GM12878 (cell line): ENCODE measurements at regions not wholly inside any gene's neighbourhood (a gene's known extent, or its start where the extent isn't known, plus 50 kb on each side); places are given as distances from the start of the nearest gene placed in this dataset.

ENCODE experiments used
- ATAC-seq: fragments of 200-7000 bp; cut with Tn5 transposase; 3 replicates; pipeline ENCODE4 v1.9.1; 2020; ENCODE audit warnings: mild to moderate bottlenecking, moderate library complexity
- BruUV-seq: library from RNA; stranded (reverse); fragments of 400-500 nt; replicated peaks from 2 replicates; lab custom pipeline; 2021; lab: Mats Ljungman, UMichigan
- CTCF ChIA-PET: fragments of 300-600 bp; sonication (Branson Sonifier 250); formaldehyde crosslinking; extraction: SDS; loops from one replicate; lab custom pipeline; 2021; ENCODE audit warnings: inconsistent platforms; lab: Yijun Ruan, JAX
- POLR2A ChIA-PET: fragments of 350-600 bp; formaldehyde crosslinking; extraction: SDS; loops from one replicate; lab custom pipeline; 2021; ENCODE audit warnings: inconsistent platforms; lab: Charles Lee
- RAD21 ChIA-PET: fragments of 300-600 bp; sonication (Branson Sonifier 250); formaldehyde crosslinking; loops from one replicate; lab custom pipeline; 2023; ENCODE audit warnings: antibody characterized with exemption; ENCODE audit not compliant: unreplicated experiment; lab: Charles Lee
- SMC1A ChIA-PET: fragments of 300-600 bp; sonication (Branson Sonifier 250); formaldehyde crosslinking; loops from one replicate; lab custom pipeline; 2023; ENCODE audit not compliant: unreplicated experiment, uncharacterized antibody; lab: Charles Lee
- DNase-seq: peaks from one replicate; pipeline ENCODE4 v3.0.0-alpha.2; 2011; ENCODE audit warnings: low read depth, low spot score
- FAIRE-seq: peaks from 3 replicates; lab custom pipeline; 2011; peaks lifted over from hg19 to GRCh38; lab: Jason Lieb, UNC
- H2AFZ ChIP-seq: 2 replicates; pipeline ENCODE4 v1.6.0; 2011; ENCODE audit warnings: low read depth, low read length, control low read depth; ENCODE audit not compliant: control insufficient read depth
- H3K27ac ChIP-seq: 2 replicates; pipeline ENCODE4 v1.5.1; 2011; ENCODE audit warnings: control low read depth; ENCODE audit not compliant: control insufficient read depth, insufficient read depth
- H3K27me3 ChIP-seq, 2 experiments: replicated peaks in 1 of 2; 2 replicates each; pipeline versions ENCODE4 v1.6.0 to v1.6.1; 2011; ENCODE audit warnings: low read length in 1 of 2; ENCODE audit not compliant: control insufficient read depth in 2 of 2, insufficient read depth in 2 of 2
- H3K36me3 ChIP-seq, 2 experiments: 2 replicates each; pipeline ENCODE4 v1.5.1; 2011; ENCODE audit warnings: low read length in 1 of 2; ENCODE audit not compliant: control insufficient read depth in 2 of 2, insufficient read depth in 2 of 2
- H3K4me1 ChIP-seq: 2 replicates; pipeline ENCODE4 v1.6.1; 2011; ENCODE audit warnings: mild to moderate bottlenecking, low read length, moderate library complexity, mixed read lengths; ENCODE audit not compliant: control insufficient read depth, insufficient read depth
- H3K4me2 ChIP-seq: 2 replicates; pipeline ENCODE4 v1.6.0; 2011; ENCODE audit warnings: control low read depth; ENCODE audit not compliant: control insufficient read depth, insufficient read depth
- H3K4me3 ChIP-seq: fragments of 200-600 bp; sonication (generic); 2 replicates; pipeline ENCODE4 v1.5.1; 2016
- H3K79me2 ChIP-seq: 2 replicates; pipeline ENCODE4 v1.6.0; 2011; ENCODE audit warnings: low read length; ENCODE audit not compliant: control insufficient read depth, insufficient read depth
- H3K9ac ChIP-seq: 2 replicates; pipeline ENCODE4 v1.8.0; 2011; ENCODE audit warnings: low read length, control low read depth, mixed read lengths; ENCODE audit not compliant: control insufficient read depth, insufficient read depth
- H3K9me3 ChIP-seq: replicated peaks from 3 replicates; pipeline ENCODE4 v1.5.1; 2011; ENCODE audit warnings: mild to moderate bottlenecking, low read length; ENCODE audit not compliant: control insufficient read depth, insufficient read depth
- H4K20me1 ChIP-seq: 2 replicates; pipeline ENCODE4 v1.6.0; 2011; ENCODE audit not compliant: control insufficient read depth, insufficient read depth
- GABPA ChIP-seq: IDR thresholded peaks from 2 replicates; pipeline ENCODE4 v1.6.1; 2014; ENCODE audit warnings: antibody characterized with exemption, low read depth, mild to moderate bottlenecking, inconsistent platforms
- HDGF ChIP-seq: fragments of 450-650 bp; IDR thresholded peaks from 2 replicates; pipeline ENCODE4 v1.6.1; 2016; ENCODE audit warnings: antibody characterized with exemption
- KAT2A ChIP-seq: conservative IDR thresholded peaks from 2 replicates; pipeline ENCODE4 v1.6.1; 2011; ENCODE audit warnings: low read depth, low read length; ENCODE audit not compliant: control insufficient read depth
- NFIC ChIP-seq: IDR thresholded peaks from 2 replicates; pipeline ENCODE4 v1.6.1; 2012; ENCODE audit warnings: low read depth, mild to moderate bottlenecking, inconsistent platforms, low read length, moderate library complexity
- NR2C1 ChIP-seq: fragments of 450-650 bp; IDR thresholded peaks from 2 replicates; pipeline ENCODE4 v1.6.1; 2017; ENCODE audit warnings: antibody characterized with exemption, mild to moderate bottlenecking, moderate library complexity
- RFX5 ChIP-seq: IDR thresholded peaks from 2 replicates; pipeline ENCODE4 v1.6.1; 2011; ENCODE audit warnings: low read depth, low read length, improper control_type of control experiment
- RUNX3 ChIP-seq: IDR thresholded peaks from 2 replicates; pipeline ENCODE4 v1.6.1; 2012; ENCODE audit warnings: low read length, inconsistent platforms
- SUPT20H ChIP-seq: IDR thresholded peaks from 2 replicates; pipeline ENCODE4 v1.6.1; 2011; ENCODE audit warnings: low read depth, mild to moderate bottlenecking, low read length, moderate library complexity, borderline replicate concordance; ENCODE audit not compliant: control insufficient read depth
- TAF1 ChIP-seq: IDR thresholded peaks from 2 replicates; pipeline ENCODE4 v1.6.1; 2011; ENCODE audit warnings: mild to moderate bottlenecking, low read depth, low read length, borderline replicate concordance
- ZBED1 ChIP-seq: IDR thresholded peaks from 2 replicates; pipeline ENCODE4 v1.6.1; 2016; ENCODE audit warnings: borderline replicate concordance
- WGBS: methylation state at CpG from one replicate; pipeline ENCODE4 v1.1.6; 2016; ENCODE audit warnings: low lambda C conversion rate; ENCODE audit not compliant: insufficient replicate concordance, insufficient coverage; ENCODE audit errors: missing lambda C conversion rate; 5-methylcytosine and 5-hydroxymethylcytosine counted together
- in situ Hi-C: fragments of 300-500 bp; cut with MboI; formaldehyde crosslinking; loops from 9 replicates; pipeline ENCODE4 v1.14.3; 2018; ENCODE audit warnings: mixed read lengths
- intact Hi-C: fragments of 100-400 bp; cut with micrococcal nuclease; formaldehyde crosslinking; loops from one replicate; pipeline ENCODE4 v1.14.2; 2022; ENCODE audit not compliant: unreplicated experiment
- TF ChIP-seq, protein P1 (sequence below): fragments of 450-650 bp; IDR thresholded peaks from 2 replicates; pipeline ENCODE4 v1.6.1; 2017; ENCODE audit warnings: mild to moderate bottlenecking, low read depth, inconsistent platforms; ENCODE audit not compliant: poor library complexity, severe bottlenecking
- TF ChIP-seq, protein P2 (sequence below): fragments of 450-650 bp; IDR thresholded peaks from 2 replicates; pipeline ENCODE4 v1.6.1; 2018; ENCODE audit warnings: borderline replicate concordance, mild to moderate bottlenecking; ENCODE audit not compliant: partially characterized antibody
- TF ChIP-seq, protein P3 (sequence below): fragments of 450-650 bp; formaldehyde crosslinking; IDR thresholded peaks from 2 replicates; pipeline ENCODE4 v1.4.0; 2022; ENCODE audit warnings: mild to moderate bottlenecking, moderate library complexity
- TF ChIP-seq, protein P4 (sequence below): fragments of 450-650 bp; IDR thresholded peaks from 2 replicates; pipeline ENCODE4 v1.6.1; 2016; ENCODE audit warnings: mild to moderate bottlenecking

GRCh38 chr2:8456151-8457091, 225.4 kb upstream of the ID2 start:
- no peak for FAIRE-seq
- no peak overlapping the region for H2AFZ ChIP-seq
- POLR2A ChIA-PET, result interaction anchor here (0.6 kb wide), 1 partner anchor 94 kb away, joined by 5 read pairs; no protein-coding TSS in a partner anchor
- SMC1A ChIA-PET, result no interaction called here
- intact Hi-C loops (no loop called here), in situ Hi-C loops (no loop called here)
- H3K9me3 ChIP-seq, result no peaks in the 10 kb centered on the region
- no peak overlapping the region for H3K27ac ChIP-seq
- ATAC-seq, result peak; percentile 50
- H3K79me2 ChIP-seq, result no peaks in the 10 kb centered on the region
- no TSS peak for BruUV-seq
- no peak for DNase-seq
- no peak for TF ChIP-seq TAF1
- TF ChIP-seq RFX5, result no peak
- TF ChIP-seq RUNX3, result no peak
- no peak for TF ChIP-seq NFIC
- TF ChIP-seq, protein P1, sequence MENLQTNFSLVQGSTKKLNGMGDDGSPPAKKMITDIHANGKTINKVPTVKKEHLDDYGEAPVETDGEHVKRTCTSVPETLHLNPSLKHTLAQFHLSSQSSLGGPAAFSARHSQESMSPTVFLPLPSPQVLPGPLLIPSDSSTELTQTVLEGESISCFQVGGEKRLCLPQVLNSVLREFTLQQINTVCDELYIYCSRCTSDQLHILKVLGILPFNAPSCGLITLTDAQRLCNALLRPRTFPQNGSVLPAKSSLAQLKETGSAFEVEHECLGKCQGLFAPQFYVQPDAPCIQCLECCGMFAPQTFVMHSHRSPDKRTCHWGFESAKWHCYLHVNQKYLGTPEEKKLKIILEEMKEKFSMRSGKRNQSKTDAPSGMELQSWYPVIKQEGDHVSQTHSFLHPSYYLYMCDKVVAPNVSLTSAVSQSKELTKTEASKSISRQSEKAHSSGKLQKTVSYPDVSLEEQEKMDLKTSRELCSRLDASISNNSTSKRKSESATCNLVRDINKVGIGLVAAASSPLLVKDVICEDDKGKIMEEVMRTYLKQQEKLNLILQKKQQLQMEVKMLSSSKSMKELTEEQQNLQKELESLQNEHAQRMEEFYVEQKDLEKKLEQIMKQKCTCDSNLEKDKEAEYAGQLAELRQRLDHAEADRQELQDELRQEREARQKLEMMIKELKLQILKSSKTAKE, result no peak
- no peak for TF ChIP-seq GABPA
- TF ChIP-seq, protein P2, sequence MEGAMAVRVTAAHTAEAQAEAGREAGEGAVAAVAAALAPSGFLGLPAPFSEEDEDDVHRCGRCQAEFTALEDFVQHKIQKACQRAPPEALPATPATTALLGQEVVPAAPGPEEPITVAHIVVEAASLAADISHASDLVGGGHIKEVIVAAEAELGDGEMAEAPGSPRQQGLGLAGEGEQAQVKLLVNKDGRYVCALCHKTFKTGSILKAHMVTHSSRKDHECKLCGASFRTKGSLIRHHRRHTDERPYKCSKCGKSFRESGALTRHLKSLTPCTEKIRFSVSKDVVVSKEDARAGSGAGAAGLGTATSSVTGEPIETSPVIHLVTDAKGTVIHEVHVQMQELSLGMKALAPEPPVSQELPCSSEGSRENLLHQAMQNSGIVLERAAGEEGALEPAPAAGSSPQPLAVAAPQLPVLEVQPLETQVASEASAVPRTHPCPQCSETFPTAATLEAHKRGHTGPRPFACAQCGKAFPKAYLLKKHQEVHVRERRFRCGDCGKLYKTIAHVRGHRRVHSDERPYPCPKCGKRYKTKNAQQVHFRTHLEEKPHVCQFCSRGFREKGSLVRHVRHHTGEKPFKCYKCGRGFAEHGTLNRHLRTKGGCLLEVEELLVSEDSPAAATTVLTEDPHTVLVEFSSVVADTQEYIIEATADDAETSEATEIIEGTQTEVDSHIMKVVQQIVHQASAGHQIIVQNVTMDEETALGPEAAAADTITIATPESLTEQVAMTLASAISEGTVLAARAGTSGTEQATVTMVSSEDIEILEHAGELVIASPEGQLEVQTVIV, result no peak
- TF ChIP-seq, protein P3, sequence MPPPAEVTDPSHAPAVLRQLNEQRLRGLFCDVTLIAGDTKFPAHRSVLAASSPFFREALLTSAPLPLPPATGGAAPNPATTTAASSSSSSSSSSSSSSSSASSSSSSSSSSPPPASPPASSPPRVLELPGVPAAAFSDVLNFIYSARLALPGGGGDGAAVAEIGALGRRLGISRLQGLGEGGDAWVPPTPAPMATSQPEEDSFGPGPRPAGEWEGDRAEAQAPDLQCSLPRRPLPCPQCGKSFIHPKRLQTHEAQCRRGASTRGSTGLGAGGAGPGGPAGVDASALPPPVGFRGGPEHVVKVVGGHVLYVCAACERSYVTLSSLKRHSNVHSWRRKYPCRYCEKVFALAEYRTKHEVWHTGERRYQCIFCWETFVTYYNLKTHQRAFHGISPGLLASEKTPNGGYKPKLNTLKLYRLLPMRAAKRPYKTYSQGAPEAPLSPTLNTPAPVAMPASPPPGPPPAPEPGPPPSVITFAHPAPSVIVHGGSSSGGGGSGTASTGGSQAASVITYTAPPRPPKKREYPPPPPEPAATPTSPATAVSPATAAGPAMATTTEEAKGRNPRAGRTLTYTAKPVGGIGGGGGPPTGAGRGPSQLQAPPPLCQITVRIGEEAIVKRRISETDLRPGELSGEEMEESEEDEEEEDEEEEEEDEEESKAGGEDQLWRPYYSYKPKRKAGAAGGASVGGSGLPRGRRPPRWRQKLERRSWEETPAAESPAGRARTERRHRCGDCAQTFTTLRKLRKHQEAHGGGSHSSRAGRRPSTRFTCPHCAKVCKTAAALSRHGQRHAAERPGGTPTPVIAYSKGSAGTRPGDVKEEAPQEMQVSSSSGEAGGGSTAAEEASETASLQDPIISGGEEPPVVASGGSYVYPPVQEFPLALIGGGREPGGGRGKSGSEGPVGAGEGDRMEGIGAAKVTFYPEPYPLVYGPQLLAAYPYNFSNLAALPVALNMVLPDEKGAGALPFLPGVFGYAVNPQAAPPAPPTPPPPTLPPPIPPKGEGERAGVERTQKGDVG (CRISPR knock-in tag), result no peak
- no peak for TF ChIP-seq KAT2A
- TF ChIP-seq HDGF, result no peak
- no peak for TF ChIP-seq NR2C1
- TF ChIP-seq, protein P4, sequence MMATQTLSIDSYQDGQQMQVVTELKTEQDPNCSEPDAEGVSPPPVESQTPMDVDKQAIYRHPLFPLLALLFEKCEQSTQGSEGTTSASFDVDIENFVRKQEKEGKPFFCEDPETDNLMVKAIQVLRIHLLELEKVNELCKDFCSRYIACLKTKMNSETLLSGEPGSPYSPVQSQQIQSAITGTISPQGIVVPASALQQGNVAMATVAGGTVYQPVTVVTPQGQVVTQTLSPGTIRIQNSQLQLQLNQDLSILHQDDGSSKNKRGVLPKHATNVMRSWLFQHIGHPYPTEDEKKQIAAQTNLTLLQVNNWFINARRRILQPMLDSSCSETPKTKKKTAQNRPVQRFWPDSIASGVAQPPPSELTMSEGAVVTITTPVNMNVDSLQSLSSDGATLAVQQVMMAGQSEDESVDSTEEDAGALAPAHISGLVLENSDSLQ, result no peak
- TF ChIP-seq SUPT20H, result no peak
- TF ChIP-seq ZBED1, result no peak
- H3K27me3 ChIP-seq, result peaks cover 0 to 2% of the 10 kb centered on the region in 2 experiments; a peak in 1 of 4 replicates
- H4K20me1 ChIP-seq, result no peaks in the 10 kb centered on the region; the same call in 1 of the 2 replicates
- CTCF ChIA-PET, result no interaction called here
- no peak overlapping the region for H3K4me2 ChIP-seq
- 69% methylated on average over 41 of the region's 41 CpGs for WGBS
- H3K4me1 ChIP-seq, result peaks cover 6% of the 10 kb centered on the region
- H3K36me3 ChIP-seq, result no peaks in the 10 kb centered on the region
- no peak overlapping the region for H3K9ac ChIP-seq
- no peak overlapping the region for H3K4me3 ChIP-seq
- RAD21 ChIA-PET, result interaction anchor here (1.7 kb wide), 1 partner anchor 36 kb away, joined by 4 read pairs; no protein-coding TSS in a partner anchor
